Neural crest cell (in vitro differentiated cells): ENCODE measurements at regions not wholly inside any gene's neighbourhood (a gene's known extent, or its start where the extent isn't known, plus 50 kb on each side); places are given as distances from the start of the nearest gene placed in this dataset.

ENCODE experiments used
- DNase-seq: peaks from one replicate; pipeline ENCODE4 v3.0.0; 2021; ENCODE audit warnings: low read depth, mixed read lengths, low spot score
- H3K27ac Mint-ChIP-seq: one replicate; pipeline ENCODE4 v1.8.0; 2021; ENCODE audit warnings: mild to moderate bottlenecking, mixed read lengths; ENCODE audit not compliant: unreplicated experiment
- H3K27me3 Mint-ChIP-seq: 2 replicates; pipeline ENCODE4 v1.8.0; 2021; ENCODE audit warnings: low read depth, mild to moderate bottlenecking, mixed read lengths
- H3K36me3 Mint-ChIP-seq: 2 replicates; pipeline ENCODE4 v1.8.0; 2021; ENCODE audit warnings: low read depth, mild to moderate bottlenecking, mixed read lengths
- H3K4me1 Mint-ChIP-seq: 2 replicates; pipeline ENCODE4 v1.8.0; 2021; ENCODE audit warnings: mixed read lengths
- H3K4me3 Mint-ChIP-seq: one replicate; pipeline ENCODE4 v1.8.0; 2021; ENCODE audit warnings: mild to moderate bottlenecking, mixed read lengths
- H3K9me3 Mint-ChIP-seq: 2 replicates; pipeline ENCODE4 v1.8.0; 2021; ENCODE audit warnings: mixed read lengths
- CTCF ChIP-seq: fragments of 200-600 bp; sonication (generic); conservative IDR thresholded peaks from 2 replicates; pipeline ENCODE4 v1.5.0; 2021; ENCODE audit warnings: antibody characterized with exemption, mild to moderate bottlenecking

- Mint-ChIP-seq H3K27me3 (peaks cover 11% of the 10 kb centered on the region), H3K9me3 (peaks cover 6% of the 10 kb centered on the region), H3K4me1 (no peaks in the 10 kb centered on the region), H3K36me3 (no peaks in the 10 kb centered on the region), H3K27ac (no peak overlapping the region), H3K4me3 (no peak overlapping the region)
- no peak for DNase-seq
- no peak for TF ChIP-seq CTCF
Observed at GRCh38 chr3:71931922-71932321, 147.0 kb upstream of the PROK2 start.

GRCh38 chr3:71930056-71930991 lies 145.4 kb upstream of the PROK2 start:
- peak; percentile 58 for TF ChIP-seq CTCF
- Mint-ChIP-seq H3K27ac (no peak overlapping the region), H3K36me3 (no peaks in the 10 kb centered on the region), H3K4me1 (no peaks in the 10 kb centered on the region), H3K9me3 (peaks cover 6% of the 10 kb centered on the region), H3K27me3 (peaks cover 11% of the 10 kb centered on the region), H3K4me3 (no peak overlapping the region)
- DNase-seq = no peak

- Mint-ChIP-seq H3K9me3 (peaks cover 6% of the 10 kb centered on the region), H3K36me3 (no peaks in the 10 kb centered on the region), H3K4me1 (no peaks in the 10 kb centered on the region), H3K4me3 (no peak overlapping the region), H3K27me3 (peaks cover 11% of the 10 kb centered on the region), H3K27ac (no peak overlapping the region)
- DNase-seq = no peak
- no peak for TF ChIP-seq CTCF
Observed at GRCh38 chr3:71928212-71928611, 143.3 kb upstream of the PROK2 start.

- Mint-ChIP-seq H3K27ac (no peak overlapping the region), H3K4me1 (no peaks in the 10 kb centered on the region), H3K27me3 (peaks cover 11% of the 10 kb centered on the region), H3K4me3 (no peak overlapping the region), H3K36me3 (no peaks in the 10 kb centered on the region), H3K9me3 (peaks cover 6% of the 10 kb centered on the region)
- no peak for TF ChIP-seq CTCF
- DNase-seq = no peak
Observed at GRCh38 chr3:71927505-71928066, 142.6 kb upstream of the PROK2 start.

- Mint-ChIP-seq H3K4me1 (no peaks in the 10 kb centered on the region), H3K4me3 (no peak overlapping the region), H3K9me3 (peaks cover 6% of the 10 kb centered on the region), H3K36me3 (no peaks in the 10 kb centered on the region), H3K27ac (no peak overlapping the region), H3K27me3 (peaks cover 8% of the 10 kb centered on the region)
- DNase-seq = no peak
- no peak for TF ChIP-seq CTCF
Observed at GRCh38 chr3:71926616-71927015, 141.7 kb upstream of the PROK2 start.
